Activated CD4-positive, alpha-beta T cell treated with anti-CD3 and anti-CD28 coated beads, Interleukin-2, Interleukin-6, amounts not matched to agents 100 ng/mL and 50 ng/mL, durations not matched to agents 16 hours and 8 hours (primary cell): ENCODE measurements at regions not wholly inside any gene's neighbourhood (a gene's known extent, or its start where the extent isn't known, plus 50 kb on each side); places are given as distances from the start of the nearest gene placed in this dataset.

Source experiments
- DNase-seq: peaks from one replicate; pipeline ENCODE4 v3.0.0-alpha.2; 2020

DNA sequence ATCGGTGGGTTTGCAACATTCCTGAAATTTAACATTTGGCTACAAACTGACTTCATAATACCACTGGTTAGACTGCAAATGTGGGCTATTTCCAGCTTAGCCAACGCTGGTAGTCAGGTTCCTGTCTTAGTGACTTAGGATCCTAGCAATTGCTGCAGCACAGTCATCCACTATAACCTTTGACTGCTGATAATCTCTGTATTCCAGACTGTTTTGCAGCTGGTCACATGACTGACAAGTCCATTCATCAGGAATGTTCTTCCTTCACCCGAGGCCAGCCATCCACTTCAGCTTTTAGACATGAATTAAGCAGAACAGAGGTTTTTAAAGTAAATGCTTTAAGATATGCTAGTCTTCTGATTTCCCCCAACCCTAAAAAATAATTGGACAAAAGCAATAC lies 425.9 kb upstream of the MPDZ start:
- DNase-seq = no peak

DNA sequence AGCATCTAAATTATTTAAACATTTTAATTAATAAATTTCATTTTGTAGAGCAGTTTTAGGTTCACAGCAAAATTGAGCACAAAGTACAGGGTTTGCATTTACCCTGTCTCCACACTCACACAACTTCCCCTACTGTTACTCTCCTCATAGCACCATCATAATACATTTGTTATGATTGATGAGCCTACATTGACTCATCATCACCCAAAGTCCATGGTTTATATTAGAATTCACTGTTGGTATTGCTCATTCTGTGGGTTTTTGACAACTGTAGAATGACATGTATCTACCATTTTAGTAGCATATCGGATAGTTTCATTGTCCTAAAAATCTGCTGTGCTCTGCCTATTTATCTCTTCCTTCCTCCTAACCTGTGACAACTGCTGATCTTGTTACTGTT lies 411.1 kb upstream of the MPDZ start:
- no peak for DNase-seq

GRCh38 chr9:13689925-13690324 lies 410.4 kb upstream of the MPDZ start:
- no peak for DNase-seq

DNA sequence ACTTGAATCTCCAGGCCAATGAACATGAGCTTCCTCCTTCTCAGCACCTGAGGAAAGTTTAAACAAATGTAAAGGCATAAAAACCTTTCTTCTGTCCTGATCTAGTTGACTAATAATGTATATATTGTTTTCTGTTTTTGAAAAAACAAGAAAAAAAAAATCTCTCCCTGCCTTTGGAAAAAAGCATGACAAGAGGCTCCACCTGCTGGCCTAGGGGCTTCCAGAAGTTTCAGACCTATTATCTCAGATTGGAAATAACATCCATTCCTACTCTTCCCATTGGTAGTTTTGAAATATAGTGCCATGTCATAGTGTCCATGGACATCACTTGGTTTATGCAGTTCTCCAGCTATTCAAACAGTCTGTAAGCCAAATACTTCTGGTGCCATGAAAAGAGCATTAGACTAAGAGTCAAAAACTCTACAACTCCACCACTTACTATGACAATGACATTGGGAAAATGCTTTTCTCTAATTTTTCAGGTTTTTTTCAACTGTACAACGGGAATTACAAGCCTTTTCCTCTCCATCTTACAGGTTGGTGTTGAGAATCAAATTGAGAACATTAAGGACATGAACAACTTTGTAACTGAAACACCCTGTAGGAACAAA lies 409.6 kb upstream of the MPDZ start:
- no peak for DNase-seq

DNA sequence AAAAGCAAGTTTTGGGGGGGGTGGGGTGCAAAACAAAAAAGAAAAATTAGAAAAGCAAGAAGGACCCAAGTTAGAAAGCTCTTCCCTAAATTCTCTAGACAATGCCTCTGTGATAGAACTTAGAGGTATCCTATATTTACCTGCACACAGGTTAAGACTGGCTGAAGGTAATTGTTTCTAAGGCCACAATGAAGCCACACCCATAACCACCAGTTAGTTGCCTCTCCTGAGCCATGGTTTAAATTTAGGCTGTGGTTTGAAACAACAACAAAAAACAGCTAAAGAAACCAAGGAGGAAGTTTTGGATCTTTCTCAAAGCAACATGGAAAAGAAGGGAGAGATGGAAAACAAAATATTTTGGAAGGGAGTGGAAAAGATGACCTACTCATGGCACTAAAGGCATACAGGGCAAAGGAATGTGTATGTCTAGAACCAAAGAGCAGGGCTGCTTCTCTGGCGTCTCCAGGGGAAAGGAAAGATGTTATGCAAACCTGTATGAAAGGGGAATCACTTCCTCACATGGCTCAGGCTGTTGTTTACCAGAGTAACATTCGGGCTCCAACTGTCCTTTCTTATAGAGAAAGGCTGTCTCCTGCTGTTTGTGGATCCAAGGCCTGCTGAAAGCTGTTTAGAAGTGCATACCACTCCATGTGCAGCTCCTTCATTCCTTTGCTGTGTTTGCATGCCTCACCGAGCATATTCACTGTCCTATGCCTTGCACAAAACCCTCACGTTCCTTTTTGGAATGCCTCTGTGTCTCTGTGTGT lies 408.9 kb upstream of the MPDZ start:
- DNase-seq = no peak

DNA sequence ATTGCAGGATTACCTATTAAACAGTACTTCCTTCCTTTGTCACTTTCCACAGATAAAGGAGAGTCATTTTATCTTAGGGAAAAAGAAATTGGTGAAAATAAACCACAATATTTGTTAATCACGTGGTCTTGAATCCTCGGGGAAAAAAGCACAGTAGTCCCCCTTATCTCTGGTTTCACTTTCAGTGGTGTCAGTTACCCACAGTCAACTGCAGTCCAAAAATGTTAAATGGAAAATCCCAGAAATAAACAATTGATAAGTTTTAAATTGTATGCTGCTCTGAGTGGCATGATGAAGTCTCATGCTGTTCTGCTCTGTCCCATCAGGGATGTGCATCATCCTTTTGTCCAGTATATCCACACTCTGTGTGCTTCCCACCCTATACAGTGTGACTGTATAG lies 405.2 kb upstream of the MPDZ start:
- no peak for DNase-seq

DNA sequence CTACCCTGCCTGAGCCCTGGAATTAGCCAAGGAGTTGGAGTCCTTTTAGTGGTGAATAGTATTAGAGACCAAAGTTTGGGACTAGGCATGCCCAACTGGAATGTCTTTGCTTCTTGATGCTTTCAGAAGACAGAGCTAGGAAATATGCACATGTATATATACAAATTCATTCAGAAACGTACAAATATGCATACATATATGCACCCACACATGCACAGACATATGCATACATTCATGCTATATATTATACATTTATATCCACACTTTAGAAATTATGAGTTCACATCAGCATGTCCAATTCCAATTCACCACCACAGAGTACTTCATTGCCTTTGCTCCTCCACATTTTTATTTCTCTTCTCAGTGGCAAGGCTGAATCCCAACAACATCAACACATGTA lies 398.3 kb upstream of the MPDZ start:
- no peak for DNase-seq

- no peak for DNase-seq
Measured at GRCh38 chr9:13675638-13676000, 396.1 kb upstream of the MPDZ start.

- DNase-seq = no peak
Measured at GRCh38 chr9:13674926-13675637, 395.6 kb upstream of the MPDZ start.

DNA sequence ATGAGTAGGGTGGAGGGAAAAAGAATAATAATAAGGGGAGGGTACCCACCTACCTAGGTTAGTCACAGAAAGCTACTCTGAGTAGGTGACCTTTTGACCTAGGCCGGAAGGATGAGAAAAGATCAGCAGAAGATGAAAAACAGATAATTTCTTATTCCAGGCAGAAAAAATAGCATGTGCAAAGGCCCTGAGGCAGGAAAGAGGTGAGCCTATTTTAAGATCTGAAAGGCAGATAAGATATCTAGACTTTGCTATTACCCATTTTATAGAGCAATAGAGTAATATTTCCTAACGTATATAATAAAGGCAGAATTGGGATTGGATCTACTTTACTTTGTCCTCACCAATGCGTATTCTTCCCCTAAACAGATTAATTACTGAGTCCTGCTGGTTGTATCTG lies 393.9 kb upstream of the MPDZ start:
- no peak for DNase-seq

GRCh38 chr9:13665418-13666066 lies 386.1 kb upstream of the MPDZ start:
- no peak for DNase-seq

- DNase-seq = no peak
Measured at GRCh38 chr9:13661014-13661413, 381.5 kb upstream of the MPDZ start.

- DNase-seq = no peak
Measured at GRCh38 chr9:13651969-13652663, 372.6 kb upstream of the MPDZ start.

GRCh38 chr9:13651526-13651925 lies 372.0 kb upstream of the MPDZ start:
- DNase-seq = no peak

DNA sequence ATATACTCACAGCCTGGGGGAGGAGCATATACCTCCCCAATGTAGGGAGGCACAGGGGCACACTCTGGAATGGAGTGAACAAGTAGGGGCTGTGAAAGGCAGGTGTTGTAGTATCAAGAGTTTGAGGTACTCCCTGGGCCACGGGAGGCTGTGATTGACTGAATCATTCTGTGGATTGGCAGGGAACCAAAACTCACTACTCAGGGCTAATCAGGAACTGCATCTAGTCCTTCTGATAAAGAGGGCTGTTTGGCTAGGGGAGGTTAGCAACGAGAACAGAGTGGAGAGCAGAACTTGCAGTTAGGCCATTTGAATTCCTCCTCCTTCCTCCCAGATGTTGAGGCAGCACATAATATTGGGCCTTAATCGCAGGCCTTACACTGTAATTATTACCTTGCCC lies 369.2 kb upstream of the MPDZ start:
- DNase-seq = no peak

GRCh38 chr9:13648068-13648467 lies 368.6 kb upstream of the MPDZ start:
- DNase-seq = no peak

DNA sequence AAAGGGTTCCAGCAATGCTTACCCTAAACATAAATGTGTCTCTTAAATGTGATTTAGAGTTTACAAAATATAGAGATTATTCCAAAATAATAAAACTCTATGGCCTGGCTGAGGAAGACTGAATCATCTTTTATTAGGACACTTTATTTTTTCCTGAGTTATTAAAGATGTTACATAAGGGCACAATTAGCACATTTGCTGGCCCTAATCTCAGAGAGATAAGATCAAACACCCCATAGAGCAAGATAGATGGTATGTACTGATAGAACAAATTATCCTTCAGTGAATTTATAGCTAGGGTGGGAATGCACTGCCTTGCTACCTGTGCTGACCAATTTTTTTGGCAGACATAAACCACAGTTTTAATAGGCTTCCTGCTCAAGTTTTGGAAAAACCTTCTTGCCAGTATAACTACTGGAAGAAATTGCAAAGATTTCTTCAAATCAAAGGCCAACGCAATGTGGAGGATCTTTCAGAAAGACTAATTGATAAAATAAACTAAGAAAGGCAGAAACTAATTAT lies 367.1 kb upstream of the MPDZ start:
- DNase-seq = no peak

GRCh38 chr9:13645557-13645956 lies 366.1 kb upstream of the MPDZ start:
- no peak for DNase-seq

- no peak for DNase-seq
Measured at GRCh38 chr9:13644675-13645074, 365.2 kb upstream of the MPDZ start.

DNA sequence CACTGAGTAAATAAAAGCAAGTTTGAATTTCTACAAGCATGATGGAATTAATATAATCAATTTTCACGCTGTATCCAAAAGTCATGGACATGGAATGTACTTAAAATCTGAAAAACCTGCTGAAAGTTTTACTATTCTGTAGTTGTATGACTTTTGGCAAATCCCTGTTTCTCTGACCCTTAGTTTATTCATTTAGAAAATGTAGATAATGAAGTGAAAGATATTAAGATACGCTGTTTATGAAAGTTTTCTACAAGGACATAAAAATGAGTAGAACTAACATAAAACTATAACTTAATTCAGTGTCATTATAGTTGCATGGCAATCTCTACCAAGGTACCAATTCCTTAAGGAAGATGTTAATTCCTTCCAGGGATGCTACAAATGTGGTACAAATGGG lies 363.2 kb upstream of the MPDZ start:
- DNase-seq = no peak

DNA sequence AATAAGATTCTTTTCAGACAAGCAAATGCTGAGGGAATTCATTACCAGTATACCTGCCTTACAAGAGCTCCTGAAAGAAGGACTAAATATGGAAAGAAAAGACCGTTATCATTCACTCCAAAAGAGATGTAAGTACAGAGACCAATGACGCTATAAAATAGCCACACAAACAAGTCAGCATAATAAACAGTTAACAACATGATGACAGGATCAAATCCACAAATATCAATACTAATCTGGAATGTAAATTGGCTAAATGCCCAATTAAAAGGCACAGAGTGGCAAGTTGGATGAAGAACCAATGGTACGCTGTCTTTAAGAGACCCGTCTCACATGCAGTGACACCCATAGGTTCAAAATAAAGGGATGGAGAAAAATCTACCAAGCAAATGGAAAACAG lies 349.6 kb upstream of the MPDZ start:
- no peak for DNase-seq

- no peak for DNase-seq
Measured at GRCh38 chr9:13628526-13628925, 349.0 kb upstream of the MPDZ start.

- DNase-seq = no peak
Measured at GRCh38 chr9:13627502-13627901, 348.0 kb upstream of the MPDZ start.
